OCI-LY7 (cell line): ENCODE measurements at regions not wholly inside any gene's neighbourhood (a gene's known extent, or its start where the extent isn't known, plus 50 kb on each side); places are given as distances from the start of the nearest gene placed in this dataset.

ENCODE experiments used
- EZH2phosphoT487 ChIP-seq: fragments of 200-600 bp; sonication (generic); IDR thresholded peaks from 2 replicates; pipeline ENCODE4 v1.6.1; 2018; ENCODE audit warnings: low read depth, borderline replicate concordance, mild to moderate bottlenecking, mixed run types, antibody characterized with exemption, low read length, moderate library complexity, mixed read lengths
- TF ChIP-seq, protein P1 (sequence below): fragments of 200-600 bp; sonication (generic); conservative IDR thresholded peaks from 2 replicates; pipeline ENCODE4 v1.5.1; 2014; ENCODE audit warnings: mild to moderate bottlenecking, antibody characterized with exemption, low read length, moderate library complexity, mixed read lengths

DNA sequence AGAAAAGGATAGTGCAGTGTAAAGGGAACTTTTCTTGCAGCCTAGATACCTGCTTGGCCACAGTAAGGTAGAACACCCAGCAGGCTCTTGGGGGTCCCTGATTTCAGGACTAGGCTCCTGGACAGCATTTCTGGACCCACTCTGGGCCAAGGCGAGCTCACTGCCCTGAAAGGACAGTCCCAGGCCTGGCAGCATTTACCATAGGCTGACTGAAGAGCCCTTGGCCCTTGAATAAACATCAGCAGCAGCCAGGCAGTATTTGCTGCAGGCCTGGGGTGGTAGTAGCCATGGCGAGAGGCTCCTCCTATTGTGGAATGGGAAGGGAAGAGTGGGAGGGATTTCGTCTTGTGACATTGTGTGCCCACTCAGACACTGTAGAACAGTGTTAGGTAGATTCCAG, 529.2 kb downstream of the TUSC7 start:
- TF ChIP-seq, protein P1, sequence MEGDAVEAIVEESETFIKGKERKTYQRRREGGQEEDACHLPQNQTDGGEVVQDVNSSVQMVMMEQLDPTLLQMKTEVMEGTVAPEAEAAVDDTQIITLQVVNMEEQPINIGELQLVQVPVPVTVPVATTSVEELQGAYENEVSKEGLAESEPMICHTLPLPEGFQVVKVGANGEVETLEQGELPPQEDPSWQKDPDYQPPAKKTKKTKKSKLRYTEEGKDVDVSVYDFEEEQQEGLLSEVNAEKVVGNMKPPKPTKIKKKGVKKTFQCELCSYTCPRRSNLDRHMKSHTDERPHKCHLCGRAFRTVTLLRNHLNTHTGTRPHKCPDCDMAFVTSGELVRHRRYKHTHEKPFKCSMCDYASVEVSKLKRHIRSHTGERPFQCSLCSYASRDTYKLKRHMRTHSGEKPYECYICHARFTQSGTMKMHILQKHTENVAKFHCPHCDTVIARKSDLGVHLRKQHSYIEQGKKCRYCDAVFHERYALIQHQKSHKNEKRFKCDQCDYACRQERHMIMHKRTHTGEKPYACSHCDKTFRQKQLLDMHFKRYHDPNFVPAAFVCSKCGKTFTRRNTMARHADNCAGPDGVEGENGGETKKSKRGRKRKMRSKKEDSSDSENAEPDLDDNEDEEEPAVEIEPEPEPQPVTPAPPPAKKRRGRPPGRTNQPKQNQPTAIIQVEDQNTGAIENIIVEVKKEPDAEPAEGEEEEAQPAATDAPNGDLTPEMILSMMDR = no peak
- TF ChIP-seq EZH2phosphoT487 = no peak
